ENCODE measurements at regions not wholly inside any gene's neighbourhood (a gene's known extent, or its start where the extent isn't known, plus 50 kb on each side); places are given as distances from the start of the nearest gene placed in this dataset.

GRCh38 chr19:31600731-31601295 is 251.6 kb upstream of the TSHZ3 start:
- no peak for DNase-seq (ENCODE audit: low read depth)

- DNase-seq (ENCODE audit: low read depth) = no peak
These were observed 252.6 kb upstream of the TSHZ3 start for GRCh38 chr19:31601855-31602254.

- no peak for DNase-seq (ENCODE audit: low read depth)
These were observed 253.3 kb upstream of the TSHZ3 start for GRCh38 chr19:31602548-31602947.

GRCh38 chr19:31604493-31605040 is 255.3 kb upstream of the TSHZ3 start:
- DNase-seq (ENCODE audit: low read depth) = no peak

- DNase-seq (ENCODE audit: low read depth) = no peak
These were observed 260.8 kb upstream of the TSHZ3 start for GRCh38 chr19:31610018-31610417.

- DNase-seq (ENCODE audit: low read depth) = no peak
These were observed 262.0 kb upstream of the TSHZ3 start for GRCh38 chr19:31611046-31611877.

GRCh38 chr19:31612873-31613272 is 263.6 kb upstream of the TSHZ3 start:
- no peak for DNase-seq (ENCODE audit: low read depth)

- DNase-seq (ENCODE audit: low read depth) = no peak
These were observed 264.5 kb upstream of the TSHZ3 start for GRCh38 chr19:31613683-31614219.

GRCh38 chr19:31616031-31616430 is 266.8 kb upstream of the TSHZ3 start:
- DNase-seq (ENCODE audit: low read depth) = no peak

- no peak for DNase-seq (ENCODE audit: low read depth)
These were observed 267.9 kb upstream of the TSHZ3 start for GRCh38 chr19:31617010-31617585.

- no peak for DNase-seq (ENCODE audit: low read depth)
These were observed 275.8 kb upstream of the TSHZ3 start for GRCh38 chr19:31625056-31625455.

- no peak for DNase-seq (ENCODE audit: low read depth)
These were observed 276.3 kb upstream of the TSHZ3 start for GRCh38 chr19:31625575-31625974.

GRCh38 chr19:31626941-31627340 is 277.7 kb upstream of the TSHZ3 start:
- no peak for DNase-seq (ENCODE audit: low read depth)

- no peak for DNase-seq (ENCODE audit: low read depth)
These were observed 278.6 kb upstream of the TSHZ3 start for GRCh38 chr19:31627620-31628365.

- no peak for DNase-seq (ENCODE audit: low read depth)
These were observed 280.5 kb upstream of the TSHZ3 start for GRCh38 chr19:31629579-31630363.

GRCh38 chr19:31633014-31633413 is 283.8 kb upstream of the TSHZ3 start:
- no peak for DNase-seq (ENCODE audit: low read depth)

GRCh38 chr19:31639306-31639705 is 290.1 kb upstream of the TSHZ3 start:
- DNase-seq (ENCODE audit: low read depth) = peak; percentile 2

GRCh38 chr19:31641591-31641990 is 292.4 kb upstream of the TSHZ3 start:
- DNase-seq (ENCODE audit: low read depth) = no peak

- no peak for DNase-seq (ENCODE audit: low read depth)
These were observed 299.1 kb upstream of the TSHZ3 start for GRCh38 chr19:31648347-31648746.

- DNase-seq (ENCODE audit: low read depth) = no peak
These were observed 307.3 kb upstream of the TSHZ3 start for GRCh38 chr19:31656507-31656906.
